SJSA1 (cell line): ENCODE measurements at regions not wholly inside any gene's neighbourhood (a gene's known extent, or its start where the extent isn't known, plus 50 kb on each side); places are given as distances from the start of the nearest gene placed in this dataset.

Experiments
- DNase-seq, 2 experiments: peaks; one replicate each; pipeline ENCODE4 v3.0.0-alpha.2; 2015 to 2020; ENCODE audit warnings: low spot score in 2 of 2, low read depth in 1 of 2
- H3K27ac ChIP-seq: fragments of 250-450 bp; sonication (Bioruptor Pico); 2 replicates; pipeline ENCODE4 v1.5.1; 2020; ENCODE audit warnings: mild to moderate bottlenecking, moderate library complexity
- H3K27me3 ChIP-seq: fragments of 250-450 bp; sonication (Bioruptor Pico); replicated peaks from 2 replicates; pipeline ENCODE4 v1.5.1; 2020; ENCODE audit warnings: mild to moderate bottlenecking, moderate library complexity
- H3K36me3 ChIP-seq: fragments of 250-450 bp; sonication (Bioruptor Pico); 2 replicates; pipeline ENCODE4 v1.5.1; 2020; ENCODE audit warnings: mild to moderate bottlenecking
- H3K4me1 ChIP-seq: fragments of 250-450 bp; sonication (Bioruptor Pico); replicated peaks from 2 replicates; pipeline ENCODE4 v1.6.1; 2021; ENCODE audit warnings: mild to moderate bottlenecking
- H3K4me3 ChIP-seq: fragments of 250-450 bp; sonication (Bioruptor Pico); 2 replicates; pipeline ENCODE4 v1.5.1; 2020; ENCODE audit warnings: mild to moderate bottlenecking
- H3K9me3 ChIP-seq: fragments of 250-450 bp; sonication (Bioruptor Pico); replicated peaks from 2 replicates; pipeline ENCODE4 v1.5.1; 2020; ENCODE audit warnings: mild to moderate bottlenecking

DNA sequence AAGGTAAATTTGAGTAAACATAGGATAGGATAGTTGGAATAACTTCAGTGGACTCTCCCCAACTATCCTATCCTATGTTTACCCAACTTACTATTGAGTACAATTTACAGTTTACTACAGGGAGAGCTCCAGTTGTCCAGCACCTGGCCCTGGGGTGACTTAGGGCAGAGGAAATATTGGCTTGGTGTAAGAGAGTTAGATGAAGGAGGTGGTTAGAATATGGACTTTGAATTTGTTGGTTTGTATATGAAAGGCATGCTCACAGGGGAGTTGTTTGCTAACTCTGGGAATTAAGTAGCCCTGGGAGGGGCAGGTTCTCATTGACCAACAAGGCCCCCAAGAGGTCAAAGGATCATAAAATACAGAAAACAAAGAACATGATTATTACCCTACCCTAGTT is 497.7 kb downstream of the ARL4A start:
- Histone ChIP-seq H3K4me1 (no peaks in the 10 kb centered on the region), H3K36me3 (no peaks in the 10 kb centered on the region)

GRCh38 chr7:13188236-13188805 is 500.9 kb downstream of the ARL4A start:
- Histone ChIP-seq H3K4me3 (no peak overlapping the region), H3K36me3 (no peaks in the 10 kb centered on the region), H3K9me3 (no peaks in the 10 kb centered on the region), H3K27me3 (no peaks in the 10 kb centered on the region), H3K27ac (no peak overlapping the region), H3K4me1 (no peaks in the 10 kb centered on the region)
- DNase-seq = no peak

More for the DNA sequence above, 497.7 kb downstream of the ARL4A start:
- Histone ChIP-seq H3K27ac (no peak overlapping the region), H3K4me3 (no peak overlapping the region), H3K9me3 (no peaks in the 10 kb centered on the region), H3K27me3 (no peaks in the 10 kb centered on the region)
- DNase-seq = no peak

DNA sequence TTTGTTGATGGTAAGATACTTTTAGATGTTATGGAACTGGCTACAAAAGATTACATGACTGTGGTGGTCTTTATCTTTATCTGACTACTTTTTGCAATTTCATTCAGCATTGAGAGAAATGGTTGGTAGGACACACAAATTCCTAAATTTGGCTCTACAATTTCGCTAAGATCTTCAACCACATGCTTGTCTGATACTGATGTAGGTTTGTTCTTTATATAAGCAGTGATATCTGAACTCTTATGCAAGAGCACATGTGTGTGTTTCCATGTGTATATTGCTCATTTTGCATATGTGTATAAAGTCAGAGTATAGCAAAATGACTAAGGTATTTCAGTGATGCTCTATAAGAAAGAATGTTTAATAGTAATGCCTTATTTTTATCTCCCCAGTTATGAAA is 501.5 kb downstream of the ARL4A start:
- no peak overlapping the region for H3K4me3 ChIP-seq
- H3K36me3 ChIP-seq = no peaks in the 10 kb centered on the region
- no peak for DNase-seq
- H3K4me1 ChIP-seq = no peaks in the 10 kb centered on the region
- H3K27me3 ChIP-seq = no peaks in the 10 kb centered on the region
- no peak overlapping the region for H3K27ac ChIP-seq
- H3K9me3 ChIP-seq = no peaks in the 10 kb centered on the region

DNA sequence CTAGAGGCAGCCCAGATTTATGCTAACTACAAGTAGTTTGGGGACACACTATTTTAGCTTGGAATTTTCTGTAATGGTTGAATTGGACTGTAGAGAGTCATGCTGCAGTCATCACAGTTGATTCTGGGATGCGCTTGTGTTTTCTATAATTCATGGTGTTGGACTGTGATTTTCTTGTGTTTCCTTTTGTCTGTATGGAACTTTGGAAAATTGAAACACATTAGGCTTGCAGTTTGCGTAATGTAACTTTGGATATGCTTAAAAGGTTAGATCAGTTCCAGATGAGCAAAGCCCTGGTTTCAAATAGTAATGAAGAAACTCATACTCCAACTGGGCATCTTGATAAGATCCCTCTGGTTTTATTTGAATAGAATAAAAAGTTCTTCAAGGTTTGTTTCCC is 502.2 kb downstream of the ARL4A start:
- Histone ChIP-seq H3K4me1 (no peaks in the 10 kb centered on the region), H3K27ac (no peak overlapping the region), H3K27me3 (no peaks in the 10 kb centered on the region), H3K36me3 (no peaks in the 10 kb centered on the region), H3K9me3 (no peaks in the 10 kb centered on the region), H3K4me3 (no peak overlapping the region)
- DNase-seq = no peak

DNA sequence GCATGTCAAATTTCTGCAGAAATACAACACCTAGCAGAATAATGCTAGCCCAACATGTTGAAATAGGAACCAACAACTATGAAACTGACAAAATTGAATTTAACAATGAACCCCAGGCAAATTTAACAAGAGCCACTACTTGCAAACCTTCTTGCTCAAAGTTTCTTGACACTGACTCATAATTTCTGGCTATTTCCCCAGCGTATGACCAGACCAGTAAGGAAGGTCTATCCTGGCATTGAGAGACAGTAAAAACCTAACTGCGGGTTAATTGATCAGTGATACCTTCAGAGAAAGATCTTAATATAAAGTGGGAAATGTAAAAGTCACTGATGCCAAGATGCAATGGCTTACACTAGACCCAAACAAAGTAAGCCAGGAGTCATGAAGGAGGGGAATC is 510.1 kb downstream of the ARL4A start:
- Histone ChIP-seq H3K27ac (no peak overlapping the region), H3K9me3 (no peaks in the 10 kb centered on the region), H3K36me3 (no peaks in the 10 kb centered on the region), H3K4me3 (no peak overlapping the region), H3K27me3 (no peaks in the 10 kb centered on the region), H3K4me1 (no peaks in the 10 kb centered on the region)
- DNase-seq = no peak

DNA sequence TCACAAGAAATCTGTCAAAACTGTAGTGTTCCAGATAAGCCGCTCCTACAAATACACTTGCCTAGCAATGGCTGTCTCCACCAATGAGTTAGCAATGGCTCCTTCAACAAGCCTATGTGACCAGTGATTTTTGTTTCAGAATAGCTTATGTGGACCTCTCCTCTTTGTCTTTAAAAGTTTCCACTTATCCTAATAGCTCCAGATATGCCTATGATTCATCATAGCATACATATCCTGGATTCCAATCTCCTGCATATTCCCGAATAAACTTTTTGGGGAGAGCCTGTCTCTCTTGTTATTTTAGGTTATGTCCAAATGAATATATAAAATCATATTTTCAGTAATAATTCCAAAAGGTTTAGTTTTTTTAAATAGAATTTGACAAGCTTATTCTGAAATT is 510.6 kb downstream of the ARL4A start:
- Histone ChIP-seq H3K36me3 (no peaks in the 10 kb centered on the region), H3K27me3 (no peaks in the 10 kb centered on the region), H3K27ac (no peak overlapping the region), H3K9me3 (no peaks in the 10 kb centered on the region), H3K4me1 (no peaks in the 10 kb centered on the region), H3K4me3 (no peak overlapping the region)
- no peak for DNase-seq

GRCh38 chr7:13198727-13199126 is 511.3 kb downstream of the ARL4A start:
- Histone ChIP-seq H3K27me3 (no peaks in the 10 kb centered on the region), H3K4me3 (no peak overlapping the region), H3K9me3 (no peaks in the 10 kb centered on the region), H3K36me3 (no peaks in the 10 kb centered on the region), H3K4me1 (no peaks in the 10 kb centered on the region), H3K27ac (no peak overlapping the region)
- no peak for DNase-seq

GRCh38 chr7:13201628-13202027 is 514.2 kb downstream of the ARL4A start:
- H3K4me1 ChIP-seq = no peaks in the 10 kb centered on the region
- H3K9me3 ChIP-seq = no peaks in the 10 kb centered on the region
- H3K27ac ChIP-seq = no peak overlapping the region
- no peaks in the 10 kb centered on the region for H3K36me3 ChIP-seq
- no peak for DNase-seq
- no peak overlapping the region for H3K4me3 ChIP-seq
- no peaks in the 10 kb centered on the region for H3K27me3 ChIP-seq

DNA sequence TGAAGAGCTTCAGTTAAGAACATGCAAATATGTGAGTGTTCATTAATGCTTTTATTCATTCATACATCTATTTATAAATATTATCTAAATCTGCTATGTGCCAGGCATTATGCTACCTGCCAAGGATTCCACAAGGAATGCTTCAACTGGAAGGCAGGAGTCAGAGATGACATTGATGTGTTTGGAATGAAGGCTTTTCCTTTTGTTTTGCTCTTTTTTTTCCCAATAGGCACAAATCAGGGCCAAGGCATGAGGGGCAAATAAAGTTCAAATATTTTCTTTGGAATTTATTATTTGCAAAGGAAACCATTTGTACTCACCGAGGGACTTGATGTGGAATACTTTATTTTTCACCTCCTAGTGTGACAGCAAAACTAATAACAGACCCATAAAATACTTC is 530.3 kb downstream of the ARL4A start:
- DNase-seq = no peak

DNA sequence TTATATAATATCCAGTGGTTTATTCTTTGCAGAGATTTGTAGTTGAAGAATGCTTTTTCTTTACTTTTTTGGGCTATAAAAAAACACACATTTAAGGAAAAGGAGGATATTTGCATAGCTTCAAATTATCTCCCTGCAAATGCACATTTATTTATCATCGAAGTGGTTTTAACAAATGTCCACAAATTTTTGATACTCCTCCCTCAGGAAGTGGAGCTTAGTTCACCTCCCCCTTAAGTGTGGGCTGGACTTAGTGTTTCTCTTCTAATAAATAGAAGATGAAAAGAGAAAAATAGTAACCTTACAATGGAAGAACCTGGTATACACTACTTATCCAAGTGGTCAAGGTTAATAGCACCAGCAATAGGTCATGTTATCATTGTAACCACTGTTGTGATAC is 537.6 kb downstream of the ARL4A start:
- Histone ChIP-seq H3K9me3 (no peaks in the 10 kb centered on the region), H3K27ac (no peak overlapping the region), H3K4me3 (no peak overlapping the region), H3K36me3 (no peaks in the 10 kb centered on the region), H3K27me3 (no peaks in the 10 kb centered on the region), H3K4me1 (no peaks in the 10 kb centered on the region)
- no peak for DNase-seq

More for the DNA sequence above, 530.3 kb downstream of the ARL4A start:
- H3K4me3 ChIP-seq = no peak overlapping the region
- no peaks in the 10 kb centered on the region for H3K36me3 ChIP-seq
- no peaks in the 10 kb centered on the region for H3K27me3 ChIP-seq
- H3K9me3 ChIP-seq = no peaks in the 10 kb centered on the region
- no peaks in the 10 kb centered on the region for H3K4me1 ChIP-seq
- H3K27ac ChIP-seq = no peak overlapping the region

DNA sequence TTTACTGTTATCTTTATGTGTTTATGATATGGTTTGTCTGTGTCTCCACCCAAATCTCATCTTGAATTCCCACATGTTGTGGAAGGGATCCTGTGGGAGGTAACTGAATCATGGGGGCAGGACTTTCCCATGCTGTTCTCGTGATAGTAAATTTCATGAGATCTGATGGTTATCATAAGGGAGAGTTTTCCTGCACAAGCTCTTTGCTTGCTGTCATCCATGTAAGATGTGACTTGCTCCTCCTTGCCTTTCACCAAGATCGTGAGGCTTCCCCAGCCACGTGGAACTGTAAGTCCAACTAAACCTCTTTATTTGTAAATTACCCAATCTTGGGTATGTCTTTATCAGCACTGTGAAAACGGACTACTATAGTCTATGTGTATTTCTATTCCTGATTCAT is 539.0 kb downstream of the ARL4A start:
- no peak overlapping the region for H3K27ac ChIP-seq
- no peaks in the 10 kb centered on the region for H3K36me3 ChIP-seq
- no peak for DNase-seq
- H3K9me3 ChIP-seq = no peaks in the 10 kb centered on the region
- H3K27me3 ChIP-seq = no peaks in the 10 kb centered on the region
- H3K4me1 ChIP-seq = no peaks in the 10 kb centered on the region
- H3K4me3 ChIP-seq = no peak overlapping the region

- H3K27ac ChIP-seq = no peak overlapping the region
- H3K36me3 ChIP-seq = no peaks in the 10 kb centered on the region
- no peaks in the 10 kb centered on the region for H3K4me1 ChIP-seq
- no peaks in the 10 kb centered on the region for H3K27me3 ChIP-seq
- no peak overlapping the region for H3K4me3 ChIP-seq
- H3K9me3 ChIP-seq = no peaks in the 10 kb centered on the region
- no peak for DNase-seq
Observed at GRCh38 chr7:13231216-13231615, 543.8 kb downstream of the ARL4A start.

- Histone ChIP-seq H3K4me3 (no peak overlapping the region), H3K9me3 (no peaks in the 10 kb centered on the region), H3K4me1 (no peaks in the 10 kb centered on the region), H3K27ac (no peak overlapping the region), H3K36me3 (no peaks in the 10 kb centered on the region), H3K27me3 (no peaks in the 10 kb centered on the region)
- no peak for DNase-seq
Observed at GRCh38 chr7:13235436-13235835, 548.0 kb downstream of the ARL4A start.

GRCh38 chr7:13236026-13236425 is 548.6 kb downstream of the ARL4A start:
- no peaks in the 10 kb centered on the region for H3K4me1 ChIP-seq
- H3K27me3 ChIP-seq = no peaks in the 10 kb centered on the region
- no peak overlapping the region for H3K27ac ChIP-seq
- H3K4me3 ChIP-seq = no peak overlapping the region
- no peaks in the 10 kb centered on the region for H3K36me3 ChIP-seq
- no peak for DNase-seq
- H3K9me3 ChIP-seq = no peaks in the 10 kb centered on the region

DNA sequence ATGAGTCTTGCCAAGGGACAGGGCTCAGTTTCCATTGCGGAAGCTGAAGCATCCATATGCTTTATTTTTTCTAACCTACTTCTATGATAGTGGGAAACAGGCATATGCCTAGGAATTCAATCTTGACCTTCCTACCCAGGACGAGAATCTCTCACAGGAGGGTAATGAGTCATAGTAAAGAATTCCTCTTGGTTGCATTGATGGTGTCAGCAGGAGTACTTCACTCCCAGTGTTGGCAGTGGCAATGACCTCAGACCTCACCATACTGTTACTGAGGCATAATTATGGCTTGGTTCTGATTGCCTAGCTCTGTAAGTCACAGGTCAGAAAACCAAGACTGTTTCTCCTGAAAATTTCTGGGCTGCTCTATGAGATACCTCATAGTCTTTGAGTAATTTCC is 552.9 kb downstream of the ARL4A start:
- H3K9me3 ChIP-seq = no peaks in the 10 kb centered on the region
- no peaks in the 10 kb centered on the region for H3K4me1 ChIP-seq
- no peaks in the 10 kb centered on the region for H3K36me3 ChIP-seq
- H3K27ac ChIP-seq = no peak overlapping the region
- DNase-seq = no peak
- no peaks in the 10 kb centered on the region for H3K27me3 ChIP-seq
- no peak overlapping the region for H3K4me3 ChIP-seq
